NCI-H226 (cell line): ENCODE measurements at regions not wholly inside any gene's neighbourhood (a gene's known extent, or its start where the extent isn't known, plus 50 kb on each side); places are given as distances from the start of the nearest gene placed in this dataset.
"Not testable (repeated sequence)": the region's sequence is repeated elsewhere in the genome, so short reads cannot be mapped to it uniquely, and the experiment has no call there.

Experiments used
- DNase-seq: peaks from one replicate; pipeline ENCODE4 v3.0.0-alpha.2; 2015

DNA sequence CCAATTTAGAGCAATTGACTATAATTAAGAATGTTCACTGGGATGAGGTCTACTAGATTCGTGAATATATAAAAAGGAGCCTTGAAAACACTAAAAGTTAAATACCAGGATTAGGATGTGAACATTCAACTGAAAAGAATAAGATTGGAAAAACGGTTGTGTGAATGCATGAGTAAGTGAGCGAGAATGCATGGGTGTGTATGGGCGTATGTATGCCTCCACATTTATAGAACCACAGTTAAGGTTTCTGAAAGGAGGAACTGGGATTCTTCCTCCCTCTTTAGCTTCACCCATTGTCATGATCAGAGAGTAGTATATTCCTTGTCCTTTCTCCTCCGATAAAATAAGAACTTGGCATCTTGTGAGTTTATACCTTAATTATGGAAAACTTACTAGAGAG is 151.1 kb upstream of the UBE2E3 start:
- DNase-seq: peak; percentile 62

DNA sequence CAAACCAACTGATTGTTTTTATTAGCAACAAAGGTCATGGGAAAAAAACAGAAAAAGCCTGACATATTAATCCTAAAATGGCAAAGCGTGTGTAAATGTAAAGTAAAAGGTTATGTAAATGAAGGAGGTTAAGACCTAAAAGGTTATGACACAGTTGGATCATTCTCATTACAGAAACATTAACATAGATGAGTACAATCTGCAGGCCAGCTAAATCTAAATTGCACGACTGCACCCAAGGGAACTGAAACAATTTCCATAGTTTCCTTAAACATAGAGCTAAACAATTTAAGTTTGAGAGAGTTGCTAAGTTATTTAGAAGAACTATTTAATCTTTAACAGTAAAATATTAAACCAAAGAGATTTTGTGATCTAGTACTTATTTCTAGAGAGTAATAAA is 151.6 kb upstream of the UBE2E3 start:
- no peak for DNase-seq

DNA sequence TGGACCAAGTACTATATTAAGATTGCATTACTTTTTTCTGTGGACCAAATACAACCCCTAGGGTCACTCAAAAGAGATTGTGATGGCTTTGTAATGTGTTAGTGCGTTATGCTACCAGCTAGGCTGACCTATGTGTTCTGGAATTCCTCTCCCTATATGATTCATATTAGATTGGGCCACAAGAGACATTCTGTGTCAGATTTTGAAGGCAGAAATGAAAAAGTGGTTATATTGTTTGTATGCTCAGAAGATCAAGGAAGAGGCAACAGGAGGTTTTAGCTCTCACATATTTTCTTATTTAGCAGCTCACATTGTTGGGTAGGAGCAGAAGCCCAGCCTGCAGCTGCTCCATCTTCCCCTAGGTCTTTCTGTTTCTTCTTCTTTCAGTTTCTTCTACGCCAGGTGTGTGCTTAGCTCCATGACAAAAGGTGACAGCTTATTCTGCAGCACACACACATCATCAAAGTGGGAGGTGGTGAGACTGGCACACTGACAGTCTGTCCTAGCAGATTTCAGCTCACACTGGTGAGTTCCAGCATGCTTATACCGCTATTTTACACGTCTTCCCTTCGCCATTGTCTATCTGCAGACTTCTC is 156.8 kb upstream of the UBE2E3 start:
- DNase-seq: peak; percentile 84

DNA sequence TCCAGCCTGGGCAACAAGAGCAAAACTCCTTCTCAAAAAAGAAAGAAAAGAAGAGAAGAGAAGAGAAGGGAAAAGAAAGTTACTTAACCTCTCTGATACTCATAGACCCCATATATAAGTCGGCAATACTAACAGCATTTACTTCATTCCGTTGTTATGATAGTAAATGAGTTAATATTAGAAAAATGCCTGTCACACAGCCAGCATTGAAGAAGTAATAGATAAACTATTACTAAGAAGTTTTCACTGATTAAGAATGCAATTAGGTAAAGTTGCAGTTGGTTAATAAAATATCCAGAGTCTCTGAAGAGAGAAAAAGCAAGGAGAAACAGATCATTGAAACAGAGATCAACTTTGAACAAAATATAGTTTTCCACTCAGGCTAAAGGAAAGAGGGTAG is 161.3 kb upstream of the UBE2E3 start:
- no peak for DNase-seq

DNA sequence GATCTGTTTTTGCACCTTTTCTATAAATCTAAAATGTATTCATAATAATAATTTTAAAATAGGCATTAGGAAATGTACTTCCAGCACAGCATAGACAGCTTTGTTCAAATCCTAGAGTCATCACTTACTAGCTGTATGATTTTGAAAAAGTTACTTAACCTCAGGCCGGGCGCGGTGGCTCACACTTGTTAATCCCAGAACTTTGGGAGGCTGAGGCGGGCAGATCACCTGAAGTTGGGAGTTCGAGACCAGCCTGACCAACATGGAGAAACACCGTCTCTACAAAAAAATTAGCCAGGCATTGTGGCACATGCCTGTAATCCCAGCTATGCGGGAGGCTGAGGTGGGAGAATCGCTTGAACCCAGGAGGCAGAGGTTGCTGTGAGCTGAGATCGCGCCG is 161.7 kb upstream of the UBE2E3 start:
- not testable (repeated sequence) for DNase-seq

DNA sequence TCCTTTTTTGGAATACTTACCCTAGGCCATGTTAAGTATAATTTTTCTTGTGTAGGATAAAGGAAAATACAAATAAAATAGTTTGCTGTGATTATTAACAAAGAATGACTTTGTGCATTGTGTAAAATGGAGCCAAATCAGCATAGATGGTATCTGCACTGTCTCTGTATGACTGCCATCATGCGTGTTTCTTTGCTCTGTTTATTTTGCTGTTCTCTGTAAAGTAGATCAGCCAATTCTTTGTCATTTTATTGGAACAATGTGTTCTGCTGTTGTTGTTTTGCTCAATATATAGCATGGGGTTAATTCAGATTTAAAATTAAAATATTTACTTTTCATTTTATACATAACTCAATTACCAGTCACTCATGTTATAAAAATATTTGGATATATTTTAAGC is 181.3 kb upstream of the UBE2E3 start:
- no peak for DNase-seq

DNA sequence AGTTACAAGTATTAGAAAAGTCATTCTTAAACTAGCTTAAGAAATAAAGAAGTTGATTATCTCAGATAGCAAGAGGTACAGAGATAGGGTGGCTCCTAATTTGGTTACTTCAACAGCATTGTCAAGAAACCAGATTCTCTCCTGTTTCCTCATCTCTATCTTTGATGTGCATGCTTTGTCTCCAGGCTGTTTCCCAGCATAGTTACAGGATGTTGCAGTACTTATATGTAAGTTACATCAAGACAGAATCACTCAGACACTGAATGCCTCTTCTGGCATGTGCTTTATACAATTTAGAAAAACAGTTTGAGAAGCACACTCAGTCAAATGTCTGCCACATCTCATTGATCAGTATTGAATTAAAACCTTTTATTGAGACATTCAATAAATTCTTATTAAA is 189.5 kb upstream of the UBE2E3 start:
- peak; percentile 23 for DNase-seq

DNA sequence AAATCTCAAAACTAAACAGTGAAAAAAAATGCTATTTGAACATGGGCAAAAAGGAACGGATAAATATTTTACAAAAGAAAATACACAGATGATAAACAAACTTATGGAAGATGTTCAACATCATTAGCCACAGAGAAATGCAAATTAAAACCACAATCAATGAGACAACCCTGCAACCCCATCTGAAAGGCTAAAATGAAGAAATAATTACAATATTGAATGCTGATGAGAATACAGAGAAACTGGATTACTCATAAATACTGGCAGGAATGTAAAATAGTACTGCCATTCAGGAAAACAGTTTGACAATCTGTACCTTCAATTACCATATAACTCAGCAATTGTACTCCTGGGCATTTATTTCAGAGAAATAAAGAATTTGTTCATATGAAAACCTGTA is 193.1 kb upstream of the UBE2E3 start:
- no peak for DNase-seq

DNA sequence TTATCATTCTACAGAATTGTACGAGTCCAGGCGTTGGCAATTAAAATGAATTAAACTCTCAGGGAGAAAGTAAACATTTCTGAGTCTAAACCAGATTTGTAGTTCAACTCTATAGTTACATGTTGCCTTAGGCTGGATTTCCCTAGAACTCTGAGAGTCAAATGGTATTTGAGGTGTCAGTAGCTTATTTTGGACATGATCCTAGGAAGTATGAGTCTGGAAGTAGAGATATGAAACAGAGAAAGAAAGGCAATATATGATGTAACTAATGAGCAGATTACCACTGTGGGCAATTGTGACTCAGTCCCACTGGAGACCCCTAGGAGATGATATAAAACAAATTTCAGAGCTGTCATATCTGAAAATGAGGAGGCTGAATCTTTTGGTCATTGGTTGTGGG is 199.1 kb upstream of the UBE2E3 start:
- DNase-seq: peak; percentile 74

DNA sequence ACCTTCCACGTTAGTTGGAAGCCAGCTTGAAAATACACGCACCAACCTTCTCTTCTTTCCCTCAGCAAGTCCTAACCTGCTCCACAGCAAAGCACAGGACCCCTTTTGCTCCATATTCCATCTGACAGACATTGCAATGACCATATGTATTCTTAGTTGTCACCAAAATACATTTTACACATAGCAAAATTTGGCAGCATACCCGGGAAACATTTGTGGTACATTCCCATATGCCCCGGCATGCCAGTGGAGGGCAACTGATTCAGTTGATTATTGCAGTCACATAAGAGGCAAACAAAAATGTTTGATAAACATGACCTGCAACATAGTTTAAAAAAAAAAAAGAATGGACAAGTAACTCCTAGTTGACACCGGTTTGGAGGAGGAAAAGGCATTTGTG is 202.1 kb upstream of the UBE2E3 start:
- DNase-seq: no peak

DNA sequence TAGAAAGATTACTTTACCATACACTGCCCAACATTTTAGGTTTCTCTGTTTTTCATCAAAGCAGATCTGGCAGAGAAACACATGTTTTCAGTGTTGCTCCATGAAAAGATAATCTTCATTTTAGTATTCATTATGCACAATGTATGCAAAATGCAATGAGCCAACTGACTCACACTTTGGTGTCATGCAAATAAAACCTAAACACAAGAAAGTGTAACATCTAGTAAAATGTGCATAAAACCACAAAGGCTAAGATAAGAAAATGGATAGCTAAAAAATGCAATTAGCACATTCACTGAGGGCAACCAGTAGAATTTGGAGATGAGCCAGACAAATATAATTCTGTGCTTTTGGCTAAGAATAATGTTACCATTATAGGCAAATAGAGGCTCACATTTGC is 203.5 kb upstream of the UBE2E3 start:
- DNase-seq: peak; percentile 57

DNA sequence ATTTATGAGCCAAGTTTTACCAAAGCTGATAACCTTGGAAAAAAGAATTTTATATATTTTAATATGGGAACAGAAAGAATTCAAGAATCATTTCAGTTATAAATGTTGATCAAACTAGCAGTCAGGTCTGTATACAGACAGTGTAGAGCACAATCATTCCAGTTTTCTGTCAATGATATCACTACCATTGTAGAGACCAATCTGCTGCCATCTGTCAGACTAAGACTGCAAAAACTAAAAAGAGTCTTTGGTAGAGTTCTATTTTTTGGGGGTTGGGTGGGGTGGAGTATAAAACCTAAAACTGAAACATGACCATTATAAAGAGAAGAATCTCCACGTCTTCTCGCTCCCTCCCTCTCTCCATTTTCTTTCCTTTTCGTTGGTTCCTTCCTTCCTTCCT is 204.7 kb upstream of the UBE2E3 start:
- no peak for DNase-seq

DNA sequence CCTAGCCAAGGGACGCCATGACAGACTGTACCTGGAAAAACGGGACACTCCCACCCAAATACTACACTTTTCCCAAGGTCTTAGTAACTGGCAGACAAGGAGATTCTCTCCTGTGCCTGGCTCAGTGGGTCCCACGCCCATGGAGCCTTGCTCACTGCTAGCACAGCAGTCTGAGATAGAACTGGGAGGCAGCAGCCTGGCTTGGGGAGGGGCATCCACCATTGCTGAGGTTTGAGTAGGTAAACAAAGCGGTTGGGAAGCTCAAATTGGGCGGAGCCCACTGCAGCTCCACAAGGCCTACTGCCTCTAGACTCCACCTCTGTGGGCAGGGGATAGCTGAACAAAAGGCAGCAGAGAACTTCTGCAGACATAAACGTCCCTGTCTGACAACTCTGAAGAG is 215.1 kb upstream of the UBE2E3 start:
- DNase-seq: not testable (repeated sequence)

DNA sequence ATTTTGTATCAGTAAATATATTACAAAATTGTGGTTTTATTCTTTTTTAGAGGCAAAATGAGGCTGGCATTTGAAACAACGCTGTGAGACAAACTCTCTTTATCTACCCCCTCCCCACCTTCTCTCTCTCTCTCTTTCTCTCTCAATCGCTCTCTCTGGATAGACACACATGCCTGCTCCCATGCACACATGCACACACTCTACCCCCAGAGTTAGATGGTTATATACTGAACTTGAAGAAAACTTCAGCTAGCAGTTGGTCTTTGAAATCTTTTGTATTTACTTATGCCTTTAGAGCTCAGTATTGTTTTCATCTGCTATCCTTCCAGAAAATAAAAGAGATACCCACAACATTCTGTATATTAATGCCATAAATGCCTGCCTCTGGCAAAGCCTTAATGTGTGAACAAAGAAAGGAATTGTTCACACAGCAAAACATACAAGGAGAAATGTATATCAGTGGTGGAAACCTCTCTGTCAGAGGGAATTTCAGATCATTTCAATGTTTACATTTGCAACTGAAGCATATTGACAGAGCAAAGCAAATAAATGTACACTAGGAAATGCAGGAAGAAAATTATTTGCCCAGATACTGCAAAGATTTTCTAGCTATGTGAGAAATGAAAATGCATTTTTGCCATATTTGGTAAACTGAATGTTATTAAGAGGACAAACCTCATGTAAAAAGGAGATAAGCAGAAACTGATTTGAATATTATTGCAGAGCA is 217.0 kb upstream of the UBE2E3 start:
- DNase-seq: no peak

DNA sequence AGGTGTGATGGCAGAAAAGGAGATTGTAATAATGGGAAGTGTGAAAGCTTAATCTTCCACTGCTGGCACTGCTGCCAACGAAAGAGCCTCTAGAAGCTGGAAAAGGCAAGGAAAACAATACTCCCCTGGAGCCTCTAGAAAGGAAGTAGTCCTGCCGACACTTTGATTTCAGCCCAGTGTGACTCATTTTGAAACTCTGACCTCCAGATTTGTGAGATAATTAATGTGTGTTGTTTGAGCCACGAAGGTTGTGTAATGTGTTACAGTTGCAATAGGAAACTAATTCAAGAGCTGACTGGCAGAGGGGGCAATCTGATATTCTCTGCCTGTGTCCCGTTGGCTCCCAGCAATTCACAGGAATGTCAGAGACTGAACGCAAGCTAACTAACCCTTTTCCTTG is 219.2 kb upstream of the UBE2E3 start:
- peak; percentile 74 for DNase-seq

DNA sequence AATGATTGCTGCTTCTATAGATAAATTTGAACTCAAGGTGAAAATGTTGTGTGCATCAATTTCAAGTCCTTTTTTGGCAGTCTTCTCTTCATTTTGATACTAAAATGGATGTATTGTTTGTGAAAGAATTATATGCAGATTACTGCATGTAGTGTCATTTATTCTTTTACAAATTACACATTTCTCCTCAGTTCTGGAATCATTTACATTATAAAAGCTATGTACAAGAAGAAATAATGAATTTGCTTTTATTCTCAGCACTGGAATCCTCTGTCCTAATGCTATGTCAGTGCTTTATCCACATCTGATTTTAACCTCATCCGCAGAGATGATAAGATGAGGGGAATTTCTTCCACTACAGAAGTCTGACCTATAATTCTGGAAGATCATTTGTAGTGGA is 220.8 kb upstream of the UBE2E3 start:
- DNase-seq: no peak

DNA sequence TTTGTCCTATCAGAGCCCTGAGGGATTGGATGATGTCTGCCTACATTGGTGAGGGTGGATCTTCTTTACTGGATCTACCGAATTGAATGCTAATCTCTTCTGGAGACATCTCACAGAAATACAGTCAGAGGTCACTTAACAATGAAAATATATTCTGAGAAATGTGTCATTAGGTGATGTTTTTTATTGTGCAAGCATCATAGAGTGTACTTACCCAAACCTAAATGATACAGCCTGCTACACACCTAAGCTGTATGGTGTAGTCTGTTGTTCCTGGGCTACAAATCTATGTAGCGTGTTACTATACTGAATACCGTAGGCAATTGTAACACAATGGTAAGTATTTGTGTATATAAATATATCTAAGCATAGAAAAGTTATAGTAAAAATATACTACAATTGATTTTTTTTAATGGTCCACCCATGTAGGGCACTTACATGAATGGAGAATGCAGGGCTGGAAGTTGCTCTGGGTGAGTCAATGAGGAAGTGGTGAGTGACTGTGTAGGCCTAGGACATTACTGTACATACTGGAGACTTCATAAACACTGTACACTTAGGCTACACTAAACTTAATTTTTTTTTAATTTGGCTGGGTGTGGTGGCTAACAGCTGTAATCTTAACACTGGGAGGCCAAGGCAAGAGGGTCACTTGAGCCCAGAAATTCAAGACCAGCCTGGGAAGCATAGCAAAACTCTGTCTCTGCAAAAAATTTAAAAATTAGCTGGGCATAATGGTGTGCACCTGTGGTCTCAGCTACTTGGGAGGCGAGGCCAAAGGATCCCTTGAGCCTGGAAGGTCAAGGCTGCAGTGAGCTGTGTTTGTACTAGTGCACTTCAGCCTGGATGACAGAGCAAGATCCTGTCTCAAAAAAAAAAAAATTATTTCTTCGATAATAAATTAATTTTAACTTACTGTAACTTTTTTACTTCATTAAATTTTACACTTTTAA is 226.3 kb upstream of the UBE2E3 start:
- peak; percentile 26 for DNase-seq

DNA sequence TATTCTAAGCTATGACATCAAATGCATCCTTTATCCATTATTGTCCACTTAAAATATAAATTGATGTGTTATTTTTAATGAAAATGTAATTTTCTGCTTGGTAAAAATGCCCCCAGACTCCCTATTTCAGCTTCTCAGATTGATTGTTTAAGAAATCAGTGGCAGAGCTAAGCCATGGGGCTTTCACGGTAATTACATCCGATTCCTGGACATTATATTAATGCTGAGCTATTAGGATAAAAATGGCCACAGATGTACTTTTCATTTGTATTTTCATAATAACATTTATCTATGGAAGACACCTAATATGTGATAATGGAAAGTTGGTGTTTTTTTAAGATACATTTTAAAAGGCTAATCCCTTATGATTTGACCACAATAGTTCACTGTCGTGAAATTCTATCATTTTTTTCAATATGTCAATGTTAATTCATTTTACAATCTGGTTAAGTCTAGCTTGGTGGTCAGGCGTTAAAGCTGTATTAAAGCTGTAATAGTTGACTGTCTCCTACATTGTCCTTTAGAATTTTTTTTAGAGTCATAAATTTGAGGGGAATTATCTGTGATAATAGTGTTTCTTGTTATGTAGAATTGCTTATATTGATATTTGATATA is 229.0 kb upstream of the UBE2E3 start:
- DNase-seq: no peak

DNA sequence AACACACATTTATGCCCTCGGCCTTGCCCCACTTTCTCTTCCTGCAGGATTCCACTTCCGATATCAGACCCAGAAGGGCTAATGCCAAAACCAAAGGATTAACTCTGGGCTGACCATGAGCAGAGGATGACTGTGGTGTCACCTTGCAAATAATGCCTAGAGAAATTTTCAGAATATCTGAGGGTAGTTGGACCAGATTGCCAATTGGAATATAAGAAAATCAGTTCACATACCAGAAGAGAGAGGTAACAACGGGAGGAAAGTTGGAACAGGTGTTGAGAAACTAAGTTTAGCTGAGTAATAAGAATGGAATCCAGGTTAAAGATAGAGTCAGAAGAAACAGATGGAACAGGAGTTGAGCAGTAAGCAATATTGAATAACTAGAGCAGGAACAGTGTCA is 232.7 kb upstream of the UBE2E3 start:
- peak; percentile 81 for DNase-seq

DNA sequence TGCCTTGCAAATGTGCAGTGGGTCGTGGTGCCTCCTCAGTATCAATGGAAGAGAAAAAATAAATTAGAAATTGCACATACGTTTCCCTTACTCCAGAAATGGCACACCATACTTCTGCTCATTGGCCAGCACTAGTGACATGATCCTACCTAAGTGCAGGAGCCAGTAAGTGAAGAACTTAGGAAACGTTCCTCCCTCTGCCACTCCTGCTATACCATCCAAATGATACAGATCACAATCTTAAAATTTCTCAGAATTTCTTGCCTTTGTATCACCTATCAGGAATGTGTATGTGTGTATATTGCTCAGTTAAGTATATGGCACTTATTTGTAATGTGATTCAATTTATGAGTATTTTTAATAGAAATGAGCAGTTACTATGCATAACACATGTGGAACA is 237.0 kb upstream of the UBE2E3 start:
- no peak for DNase-seq

DNA sequence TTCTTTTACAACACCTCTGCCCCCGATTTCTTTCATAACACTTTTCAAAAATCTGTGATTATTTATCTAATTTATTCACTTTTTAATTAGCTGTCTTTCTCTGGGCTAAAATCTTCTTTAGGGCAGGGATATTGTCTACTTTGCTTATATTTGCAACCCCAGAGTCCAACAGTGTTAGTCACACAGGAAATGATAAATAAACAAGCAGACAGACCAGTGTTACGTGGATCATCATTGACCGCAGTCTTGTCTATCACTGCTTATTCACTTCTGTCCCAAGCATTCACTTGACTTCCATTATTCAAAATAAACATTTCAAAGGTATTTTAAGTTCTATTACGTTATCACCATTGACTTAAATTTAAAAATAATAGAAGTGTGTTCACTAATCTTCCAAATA is 237.6 kb upstream of the UBE2E3 start:
- peak; percentile 44 for DNase-seq

DNA sequence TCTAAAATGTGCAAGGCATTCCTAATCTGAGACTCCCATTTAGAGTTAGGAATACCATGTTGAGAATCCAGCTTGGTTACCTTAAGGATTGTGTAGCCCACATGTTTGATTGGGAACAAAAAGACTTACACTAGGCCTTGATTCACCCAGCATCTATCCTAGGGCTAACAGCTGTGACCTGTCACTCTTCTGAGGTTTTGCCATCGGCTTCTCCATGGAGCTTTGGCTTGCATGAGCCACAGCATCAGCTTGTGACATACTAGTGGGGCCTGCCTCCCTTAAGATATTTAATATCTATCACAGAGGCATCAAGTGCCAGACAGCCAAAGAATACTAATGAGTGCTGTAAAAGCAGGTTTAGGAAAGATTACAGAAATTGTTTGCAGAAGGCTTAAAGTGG is 241.3 kb upstream of the UBE2E3 start:
- DNase-seq: no peak

DNA sequence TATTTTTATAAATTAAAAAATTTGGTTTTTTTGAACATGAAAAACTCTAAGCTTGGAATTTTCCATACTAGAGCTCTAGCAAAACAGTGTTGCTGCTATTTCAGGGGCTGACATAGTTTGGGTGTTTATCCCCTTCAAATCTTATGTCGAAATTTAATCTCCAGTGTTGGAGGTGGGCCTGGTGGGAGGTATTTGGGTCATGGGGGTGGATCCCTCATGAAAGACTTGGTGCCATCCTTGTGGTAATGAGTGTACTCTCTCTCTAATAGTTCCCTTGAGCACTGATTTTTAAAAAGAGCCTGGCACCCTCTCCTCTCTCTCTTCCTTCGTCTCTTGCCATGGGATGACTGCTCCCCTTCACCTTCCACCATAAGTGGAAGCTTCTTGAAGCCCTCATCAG is 244.6 kb upstream of the UBE2E3 start:
- no peak for DNase-seq

DNA sequence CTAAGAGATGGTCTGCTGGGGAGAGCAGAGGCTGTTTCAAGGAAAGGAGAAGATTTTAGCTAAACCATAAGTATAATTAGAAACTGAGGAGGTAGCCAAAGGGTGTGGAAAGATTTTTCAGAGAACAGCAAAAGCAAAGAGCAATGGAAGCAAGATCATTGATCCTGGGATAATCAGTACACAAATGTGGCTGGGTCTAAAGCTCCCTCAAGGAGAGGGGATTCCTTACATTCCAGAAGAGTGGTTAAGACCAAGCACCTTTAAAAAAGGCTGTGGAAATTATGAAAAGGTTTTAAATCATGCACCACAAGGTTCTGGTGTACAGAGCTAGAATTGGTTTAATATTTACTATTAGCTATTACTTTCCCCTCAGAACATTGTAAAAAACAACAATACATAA is 246.0 kb upstream of the UBE2E3 start:
- no peak for DNase-seq
